ENCODE measurements at regions not wholly inside any gene's neighbourhood (a gene's known extent, or its start where the extent isn't known, plus 50 kb on each side); places are given as distances from the start of the nearest gene placed in this dataset.

DNA sequence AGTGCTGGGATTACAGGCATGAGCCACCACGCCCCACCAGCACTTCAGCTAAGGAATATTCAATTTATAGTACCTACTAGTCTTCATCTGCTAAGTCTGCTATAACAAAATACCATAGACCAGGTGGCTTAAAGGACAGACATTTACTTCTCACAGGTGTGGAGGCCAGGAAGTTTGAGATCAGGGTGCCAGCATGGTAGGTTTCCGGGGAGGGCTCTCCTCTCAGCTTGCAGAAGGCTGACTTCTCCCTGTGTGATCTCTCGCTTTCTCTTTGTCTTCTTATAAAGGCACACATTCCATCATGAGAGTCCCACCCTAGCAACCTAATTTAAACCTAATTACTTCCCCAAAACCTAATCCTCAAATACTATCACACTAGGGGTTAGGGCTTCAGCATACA is 433.0 kb downstream of the INSC start:
- no peak for DNase-seq

DNA sequence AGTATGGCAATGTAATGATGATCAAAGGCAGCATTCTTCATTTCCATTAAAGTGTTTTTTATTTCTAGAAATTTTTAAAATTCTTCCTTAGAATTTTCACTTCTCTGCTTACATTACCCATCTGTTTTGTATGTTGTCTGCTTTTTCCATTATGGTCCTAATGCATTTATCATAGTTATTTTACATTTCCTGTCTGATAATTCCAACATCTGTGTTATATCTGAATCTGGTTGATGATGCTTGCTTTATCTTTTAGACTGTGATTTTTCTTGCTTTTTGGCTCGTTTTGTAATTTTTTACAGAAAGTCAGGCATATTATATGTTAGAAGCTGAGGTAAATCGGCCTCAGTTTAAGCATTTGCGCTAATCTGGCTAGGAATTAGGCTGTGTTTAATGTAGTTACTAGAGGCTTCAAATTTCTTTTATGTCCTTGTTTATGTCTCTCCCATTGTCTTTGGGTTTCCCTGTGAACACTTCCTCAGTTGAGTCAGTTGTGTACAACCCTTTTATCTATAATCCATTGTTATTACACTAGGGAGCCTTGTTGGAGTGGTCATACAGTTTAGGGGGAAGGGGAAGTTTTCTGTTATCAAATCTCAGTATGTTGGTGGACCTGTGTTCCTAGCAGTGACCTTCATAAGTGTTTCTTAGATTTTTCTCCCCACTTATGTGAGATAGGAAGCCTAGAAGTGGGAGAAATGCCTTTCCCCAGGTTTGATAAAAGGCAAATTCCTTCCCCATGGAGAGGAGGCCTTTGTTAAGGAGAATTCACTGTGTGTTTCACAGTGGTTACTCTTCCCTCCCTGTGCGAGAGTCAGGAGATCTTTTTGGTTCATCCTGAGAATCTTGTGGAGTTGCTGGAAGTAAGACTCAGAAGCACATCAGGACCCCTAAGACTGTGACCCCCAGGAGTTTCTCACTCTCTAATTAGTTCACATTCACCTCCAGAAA is 437.5 kb downstream of the INSC start:
- DNase-seq: no peak

DNA sequence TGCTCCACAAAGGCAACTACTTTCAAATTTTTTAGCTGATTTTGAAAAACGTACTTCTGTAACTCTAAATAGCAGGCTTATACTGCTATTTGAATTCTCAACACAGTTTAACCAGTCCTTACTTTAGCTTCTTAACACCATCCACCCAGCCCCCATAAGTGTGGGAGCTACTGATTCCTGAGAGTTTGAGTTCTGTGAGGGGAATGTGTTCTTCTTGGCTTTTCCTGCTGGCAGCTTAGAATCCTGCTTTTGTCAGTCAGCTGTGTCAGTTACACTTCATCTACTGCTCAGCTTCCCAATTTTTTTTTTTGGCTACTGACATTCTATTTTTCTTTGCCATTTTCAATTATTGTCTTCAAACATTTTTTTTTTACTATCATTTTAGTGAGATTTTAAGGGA is 440.4 kb downstream of the INSC start:
- no peak for DNase-seq

DNA sequence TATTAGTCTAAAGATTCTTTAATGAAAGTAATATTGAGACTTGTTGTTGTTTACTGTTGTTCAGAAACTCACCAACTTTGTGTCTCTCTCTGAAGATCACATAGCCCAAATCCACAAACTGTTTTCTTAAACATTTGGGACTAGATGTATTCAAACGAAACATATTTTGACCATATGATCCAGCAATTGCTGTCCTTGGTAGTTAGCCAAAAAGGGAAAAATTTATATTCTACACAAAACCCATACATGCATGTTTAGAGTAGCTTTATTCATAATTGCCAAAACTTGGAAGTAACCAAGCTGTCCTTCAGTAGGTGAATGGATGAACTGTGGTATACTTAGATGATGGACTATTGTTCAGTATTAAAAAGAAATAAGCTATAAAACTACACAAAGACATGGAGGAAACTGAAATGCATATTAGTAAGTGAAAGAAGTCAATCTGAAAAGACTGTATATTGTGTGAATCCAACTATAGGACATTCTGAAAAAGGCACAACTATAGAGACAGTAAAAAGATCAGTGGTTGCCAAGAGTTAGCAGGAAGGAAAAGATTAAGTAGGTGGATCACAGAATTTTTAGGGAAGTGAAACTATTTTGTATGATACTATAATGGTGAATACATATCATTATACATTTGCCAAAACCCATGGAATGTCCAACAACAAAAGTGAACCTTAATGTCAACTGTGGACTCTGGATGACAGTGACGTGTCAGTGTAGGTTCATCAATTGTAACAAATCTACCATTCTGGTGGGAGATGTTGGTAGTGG is 442.9 kb downstream of the INSC start:
- DNase-seq: peak; percentile 2

DNA sequence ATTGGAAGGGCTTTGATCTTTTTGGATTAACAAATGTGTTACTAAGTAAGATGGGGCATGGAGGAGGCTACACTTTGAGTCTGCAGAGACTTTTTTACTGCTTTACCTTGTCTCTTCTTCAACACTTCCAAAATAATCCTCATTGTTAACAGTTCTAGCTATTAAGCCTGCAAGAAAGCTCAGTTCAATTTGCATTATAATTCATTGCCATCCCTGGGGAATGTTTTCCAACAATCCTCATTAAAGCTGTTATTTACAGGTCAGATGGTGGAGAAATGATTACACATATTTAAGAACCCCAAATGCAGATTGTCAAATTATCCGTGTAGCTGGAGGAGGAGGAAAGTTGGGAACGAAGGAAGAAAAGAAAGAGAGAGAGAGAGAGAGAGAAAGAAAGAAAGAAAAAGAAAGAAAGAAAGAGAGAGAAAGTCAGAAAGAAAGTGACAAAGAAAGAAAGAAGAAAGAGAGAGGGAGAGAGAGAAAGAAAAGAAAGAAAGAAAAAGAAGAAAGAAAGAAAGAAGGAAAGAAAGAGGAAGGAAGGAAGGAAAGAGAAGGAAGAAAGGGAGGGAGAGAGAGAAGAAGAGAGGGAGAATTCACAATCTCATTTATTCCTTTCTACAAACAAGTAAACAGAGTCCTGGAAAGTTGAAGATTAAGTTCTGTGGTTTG is 443.9 kb downstream of the INSC start:
- no peak for DNase-seq

DNA sequence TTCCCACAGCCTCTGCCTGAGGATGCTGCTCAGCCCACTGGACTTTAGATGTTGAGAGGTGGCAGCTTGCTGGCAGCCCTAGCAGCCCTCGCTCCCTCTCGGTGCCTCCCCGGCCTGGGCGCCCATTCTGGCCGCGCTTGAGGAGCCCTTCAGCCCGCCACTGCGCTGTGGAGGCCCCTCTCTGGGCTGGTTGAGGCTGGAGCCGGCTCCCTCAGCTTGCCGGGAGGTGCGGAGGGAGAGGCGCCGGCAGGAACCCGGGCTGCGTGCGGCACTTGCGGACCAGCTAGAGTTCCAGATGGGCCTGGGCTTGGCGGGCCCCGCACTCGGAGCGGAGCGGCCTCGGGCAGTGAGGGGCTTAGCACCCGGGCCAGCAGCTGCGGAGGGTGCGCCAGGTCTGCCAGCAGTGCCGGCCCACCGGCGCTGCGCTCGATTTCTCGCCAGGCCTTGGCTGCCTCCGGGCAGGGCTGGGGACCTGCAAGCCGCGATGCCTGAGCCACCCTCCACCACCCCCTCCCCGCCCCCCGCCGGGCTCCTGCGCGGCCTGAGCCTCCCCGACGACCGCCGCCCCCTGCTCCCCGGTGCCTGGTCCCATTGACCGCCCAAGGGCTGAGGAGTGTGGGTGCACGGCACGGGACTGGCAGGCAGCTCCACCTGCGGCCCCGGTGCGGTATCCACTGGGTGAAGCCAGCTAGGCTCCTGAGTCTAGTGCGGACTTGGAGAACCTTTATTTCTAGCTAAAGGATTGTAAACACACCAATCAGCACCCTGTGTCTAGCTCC is 446.2 kb downstream of the INSC start:
- no peak for DNase-seq

DNA sequence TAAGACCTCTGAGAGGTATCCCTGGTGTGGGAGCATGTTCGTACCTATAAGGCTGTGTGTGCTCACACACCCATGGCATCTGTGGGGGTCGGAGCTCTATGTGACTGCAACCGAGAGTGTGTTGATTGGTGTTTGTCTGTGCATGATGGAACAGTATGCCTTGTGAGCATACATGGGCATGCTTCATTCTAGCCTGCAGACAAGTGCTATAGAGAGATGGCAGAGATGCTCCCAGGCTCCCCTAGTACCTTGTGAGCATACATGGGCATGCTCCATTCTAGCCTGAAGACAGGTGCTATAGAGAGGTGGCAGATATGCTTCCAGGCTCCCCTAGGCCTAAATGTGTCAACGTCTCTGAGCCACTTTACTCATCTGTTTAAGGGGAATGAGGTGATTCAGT is 447.5 kb downstream of the INSC start:
- no peak for DNase-seq

DNA sequence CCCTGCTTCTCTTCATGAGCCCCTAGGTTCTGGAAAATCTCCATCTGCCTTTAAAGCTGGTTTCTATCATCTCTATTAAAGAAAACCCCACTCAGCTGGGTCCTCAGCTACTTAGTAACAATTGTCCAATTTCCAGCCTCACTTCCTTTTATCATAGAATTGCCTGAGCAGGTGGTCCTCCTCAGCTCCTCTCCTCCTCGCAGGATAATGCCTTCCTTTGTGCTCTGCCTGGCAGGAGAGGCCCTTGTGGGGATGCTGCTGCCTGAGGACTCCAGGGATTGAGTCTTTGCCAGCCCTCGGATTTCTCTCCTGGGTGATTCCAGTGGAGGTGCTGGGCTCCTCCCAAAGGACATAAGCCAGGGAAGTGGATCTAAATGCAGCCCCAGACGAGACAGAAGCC is 448.3 kb downstream of the INSC start:
- no peak for DNase-seq

DNA sequence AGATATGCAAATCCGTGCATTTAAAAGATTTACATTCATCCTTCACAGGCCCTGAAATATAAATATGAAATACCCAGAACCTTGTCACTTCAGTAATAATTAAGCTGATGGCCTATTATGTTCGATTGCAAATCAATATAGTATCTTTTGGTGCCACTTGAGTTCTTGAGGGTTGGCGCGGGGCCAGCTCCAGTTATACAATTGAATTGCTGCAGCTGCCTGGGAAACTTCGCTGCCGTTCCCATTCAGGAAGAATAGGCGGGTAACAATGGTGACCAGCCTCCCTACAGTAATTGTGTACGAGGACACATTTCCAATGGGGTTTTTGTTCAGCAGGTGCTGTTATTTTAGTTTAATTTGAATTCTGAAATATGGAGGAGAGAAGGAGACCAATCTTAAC is 451.2 kb downstream of the INSC start:
- no peak for DNase-seq

DNA sequence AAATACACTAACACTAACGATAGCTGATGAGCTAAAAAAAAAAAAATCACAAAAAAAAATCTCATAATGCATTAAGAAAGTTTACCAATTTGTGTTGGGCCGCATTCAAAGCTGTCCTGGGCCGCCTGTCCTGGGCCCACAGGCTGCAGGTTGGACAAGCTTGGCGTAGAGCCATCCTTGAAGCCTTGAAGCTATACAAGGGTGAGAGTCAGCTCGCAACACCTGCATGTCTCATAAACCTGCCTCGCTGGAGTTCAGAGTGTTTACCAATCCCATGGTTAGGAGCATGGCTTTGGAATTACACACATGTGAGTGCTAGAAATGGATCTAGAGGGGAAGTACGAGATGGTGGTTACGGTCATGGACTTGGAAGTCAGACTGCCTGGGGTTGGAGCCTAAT is 453.7 kb downstream of the INSC start:
- no peak for DNase-seq

DNA sequence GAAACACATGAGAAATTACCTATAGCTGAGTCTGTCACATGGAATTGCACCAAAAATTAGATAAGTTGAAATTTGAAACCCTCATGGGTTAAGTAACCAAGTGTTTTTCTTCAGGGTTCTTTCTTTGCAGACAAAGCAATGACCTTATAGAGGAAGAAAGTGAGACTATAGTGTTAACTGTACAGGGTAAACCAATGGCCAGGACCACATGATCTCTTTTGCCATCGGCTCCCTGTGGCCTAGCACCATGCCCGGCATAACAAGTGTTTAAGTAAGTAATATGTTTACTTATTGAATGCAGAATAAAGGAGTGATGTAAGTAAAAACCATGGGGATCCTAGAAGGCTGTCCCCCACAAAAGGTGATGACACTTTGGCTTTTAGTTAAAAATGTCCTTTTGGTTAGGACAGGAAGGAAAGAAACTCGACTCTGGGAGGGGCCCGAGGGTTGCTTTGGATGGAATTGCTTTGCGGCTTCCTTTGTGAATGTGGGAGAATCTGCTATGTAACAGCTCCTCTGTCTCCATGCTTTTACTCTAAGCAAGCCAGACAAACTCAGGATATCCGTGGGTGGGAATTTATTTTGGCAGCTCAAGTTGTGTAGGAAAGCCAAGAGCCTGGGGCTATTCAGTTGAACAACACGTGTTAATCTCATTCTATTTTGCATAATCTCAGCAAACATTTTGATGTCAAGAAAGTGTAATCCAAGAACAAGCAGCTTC is 454.7 kb downstream of the INSC start:
- no peak for DNase-seq

DNA sequence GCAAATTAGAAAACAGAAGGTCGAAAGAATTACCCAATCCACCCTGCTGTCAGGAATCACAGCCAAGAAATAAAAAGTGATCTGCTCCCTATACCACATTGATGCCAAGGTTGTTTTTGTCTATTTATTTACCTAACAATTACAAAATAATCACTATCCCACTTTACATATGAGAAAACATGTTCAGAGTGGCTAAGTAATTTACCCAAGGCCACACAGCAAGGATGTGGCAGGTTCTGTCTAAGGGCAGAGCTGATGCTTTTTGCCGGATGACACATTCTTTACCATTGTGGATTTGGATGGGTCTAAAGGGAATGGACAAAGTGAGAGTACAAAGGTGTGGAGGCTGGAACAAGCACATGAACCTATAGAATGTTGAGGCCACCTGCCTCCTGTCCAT is 460.7 kb downstream of the INSC start:
- DNase-seq: no peak

DNA sequence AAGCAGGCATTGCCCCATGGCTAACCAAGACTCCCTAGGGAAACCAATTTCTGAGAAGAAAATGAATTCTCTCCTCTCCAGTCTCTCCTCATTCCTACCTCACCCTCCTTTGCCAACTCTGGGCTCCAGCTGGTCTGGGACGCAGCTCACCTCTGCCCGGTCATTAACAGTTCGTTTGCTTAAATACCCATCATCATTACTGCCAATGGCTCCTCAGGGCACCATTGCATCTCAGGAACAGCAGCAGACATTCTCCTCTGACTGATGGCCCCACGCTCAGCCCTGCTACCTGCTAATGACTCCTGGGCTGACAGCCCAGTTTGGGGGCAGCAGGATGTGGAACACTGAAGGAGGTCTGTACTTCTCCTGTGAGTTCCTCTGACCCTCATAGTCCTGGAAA is 462.0 kb downstream of the INSC start:
- DNase-seq: no peak

DNA sequence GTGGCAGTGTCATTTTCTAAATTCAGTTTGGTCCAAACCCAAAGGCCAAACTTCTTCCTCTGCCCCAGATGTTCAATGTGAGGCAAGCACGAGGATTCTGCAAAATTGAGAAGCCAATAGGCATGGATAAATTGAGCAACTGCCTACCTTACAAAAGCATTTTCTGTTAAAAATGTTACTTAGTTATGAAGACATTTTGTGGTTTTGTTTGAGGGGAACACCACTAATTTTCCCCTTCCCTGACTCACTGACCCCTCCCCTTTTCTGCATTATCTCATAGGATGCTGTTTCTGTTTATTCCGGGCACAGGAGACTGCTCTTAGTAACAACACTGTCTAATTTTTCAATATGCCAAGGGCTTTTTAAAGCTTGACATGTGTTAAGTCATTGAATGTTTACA is 462.8 kb downstream of the INSC start:
- peak; percentile 39 for DNase-seq

DNA sequence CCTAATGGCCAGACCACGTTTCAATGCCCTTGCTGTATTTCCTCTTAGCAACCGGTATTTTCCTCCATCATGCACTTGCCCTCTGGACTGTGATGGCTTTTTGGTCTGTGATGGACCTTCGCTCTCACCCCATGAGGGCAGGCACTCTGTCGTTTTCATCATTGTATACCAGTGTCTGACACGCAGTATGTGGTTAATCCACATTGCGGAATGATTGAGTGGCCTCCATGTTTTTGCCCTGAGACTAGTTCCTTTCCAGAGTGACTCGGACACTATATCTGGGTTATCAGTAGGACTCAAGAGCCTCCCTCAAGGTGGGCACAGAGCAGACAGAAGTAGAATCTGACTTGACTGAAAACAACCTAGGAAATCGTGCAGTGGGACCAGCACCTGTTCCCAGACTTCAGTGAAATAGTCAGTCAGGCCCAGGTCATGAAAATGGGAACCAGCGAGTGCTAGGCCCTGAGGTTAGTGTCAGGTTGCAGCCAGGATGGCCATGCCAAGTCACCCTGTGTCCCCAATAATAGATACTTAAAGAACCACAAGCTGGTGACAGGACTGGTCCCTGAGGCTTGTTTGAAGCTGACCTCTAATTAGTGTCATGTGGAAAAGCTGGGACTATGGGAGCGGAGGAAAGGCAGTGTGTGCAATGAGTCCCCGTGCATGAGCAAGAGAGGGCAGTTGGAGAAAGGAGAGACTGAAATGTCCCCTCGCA is 464.7 kb downstream of the INSC start:
- DNase-seq: no peak

DNA sequence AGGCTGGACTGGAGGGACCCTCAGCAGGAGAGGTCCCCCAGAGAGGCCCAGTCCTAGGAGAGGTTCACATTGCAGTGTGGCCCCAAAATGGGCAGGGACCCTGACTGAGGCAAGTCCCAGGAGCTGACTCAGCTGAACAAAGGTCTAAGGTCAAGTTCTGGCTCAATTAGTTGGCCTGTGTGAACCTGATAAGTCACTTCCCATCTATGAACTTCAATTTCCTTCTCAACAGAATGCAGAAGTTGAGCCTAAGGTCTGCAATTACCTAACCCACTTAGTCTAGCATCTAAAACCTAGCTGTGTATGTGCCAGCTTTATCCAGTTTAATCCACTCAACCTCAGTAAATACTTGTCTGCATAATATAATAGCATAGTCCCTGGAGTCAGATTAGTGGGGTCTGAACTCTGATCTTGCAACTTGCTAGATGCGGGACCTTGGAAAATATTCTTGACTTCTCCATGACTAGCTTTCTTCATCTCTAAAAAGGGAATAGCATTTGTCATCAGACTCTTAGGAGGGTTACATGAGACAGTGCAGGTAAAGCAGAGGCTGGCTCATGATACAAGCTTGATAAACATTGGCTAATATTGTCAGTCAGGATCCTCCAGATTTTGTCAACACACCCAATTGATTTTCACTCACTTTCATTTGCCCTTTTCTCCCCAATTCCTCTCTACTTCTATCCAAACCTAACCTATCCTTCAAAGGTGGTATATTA is 465.5 kb downstream of the INSC start:
- DNase-seq: peak; percentile 19

DNA sequence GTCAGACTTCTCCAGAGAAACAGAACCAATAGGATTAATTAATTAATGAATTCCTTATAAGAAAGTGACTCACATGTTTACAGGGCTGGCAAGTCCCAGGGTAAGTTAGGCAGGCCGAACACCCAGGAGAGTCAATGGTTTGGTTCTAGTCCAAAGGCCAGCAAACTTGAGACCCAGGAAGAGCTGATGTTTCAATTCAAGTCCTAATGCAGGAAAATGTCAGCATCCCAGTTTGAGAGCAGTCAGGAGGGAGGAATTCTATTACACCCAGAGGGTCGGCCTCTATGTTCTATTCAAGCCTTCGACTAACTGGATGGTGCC is 466.0 kb downstream of the INSC start:
- DNase-seq: no peak

DNA sequence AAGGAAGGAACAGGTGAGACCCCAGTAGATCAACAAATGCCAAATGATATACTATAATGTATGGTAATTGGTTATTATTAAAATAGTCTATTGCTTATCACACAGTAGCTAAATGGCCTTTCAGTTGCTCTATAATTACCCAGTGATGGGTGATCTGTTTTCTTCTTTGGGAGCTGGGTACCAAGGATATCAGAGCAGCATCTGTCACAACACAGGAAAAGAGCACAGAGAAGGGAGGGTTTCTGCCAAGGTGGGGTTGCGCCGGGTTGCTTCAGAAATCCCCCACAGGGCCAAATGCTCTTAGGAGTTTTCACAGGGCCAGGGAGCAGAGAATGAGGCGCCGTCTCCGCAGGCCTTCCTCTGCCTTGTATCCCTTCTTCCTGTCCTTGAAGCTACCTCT is 469.4 kb downstream of the INSC start:
- no peak for DNase-seq

DNA sequence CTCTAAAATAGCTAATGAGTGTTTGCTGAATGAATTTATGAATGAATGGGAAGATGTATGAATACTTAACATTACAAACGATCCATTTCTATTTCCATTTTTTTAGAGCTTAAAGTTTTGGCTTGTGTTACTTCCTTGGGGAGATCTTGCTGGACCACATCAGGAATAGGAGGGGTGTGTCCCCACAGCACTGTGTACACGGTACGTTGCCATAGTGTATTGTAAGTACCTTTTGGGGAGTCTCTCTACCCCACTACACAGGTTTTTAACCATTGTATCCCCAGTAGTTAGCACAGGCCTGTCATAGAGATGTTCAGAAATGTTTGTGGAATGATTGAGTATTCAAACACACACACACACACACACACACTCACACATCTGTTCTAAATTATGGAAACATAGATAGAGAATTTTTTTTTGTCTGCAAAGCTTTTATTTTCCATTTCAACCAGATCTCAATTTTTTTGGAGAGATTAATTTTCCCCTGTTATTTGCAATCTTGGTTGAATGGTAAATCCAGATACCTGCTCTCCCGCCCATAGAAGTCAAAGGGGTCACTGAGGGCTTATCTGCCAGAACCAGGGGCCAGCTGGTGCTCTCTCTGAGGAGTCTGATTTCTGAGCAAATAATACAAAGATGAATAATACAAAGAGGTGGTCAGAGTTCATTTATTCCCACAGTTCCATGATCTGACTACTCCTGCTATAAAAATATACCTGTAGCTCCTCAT is 471.0 kb downstream of the INSC start:
- no peak for DNase-seq

All from suppressor macrophage treated with lipopolysaccharide for 4 hours (primary cell).